ENCODE measurements at regions not wholly inside any gene's neighbourhood (a gene's known extent, or its start where the extent isn't known, plus 50 kb on each side); places are given as distances from the start of the nearest gene placed in this dataset.

GRCh38 chr2:193561054-193561453 is 1366.3 kb upstream of the TMEFF2 start:
- Histone ChIP-seq H3K9me3 (no peaks in the 10 kb centered on the region), H3K27me3 (replicated peaks; ENCODE audit: insufficient read depth) (no peaks in the 10 kb centered on the region), H3K36me3 (no peaks in the 10 kb centered on the region), H3K4me1 (ENCODE audit: control insufficient read depth in 1 of 2, low read depth in 2 of 2) (no peaks in the 10 kb centered on the region), H3K27ac (no peak overlapping the region), H3K4me3 (no peak overlapping the region)
- ATAC-seq (ENCODE audit: insufficient number of reproducible peaks, low FRiP score, low read depth) (no peak), DNase-seq (ENCODE audit: low spot score) (no peak)
- TF ChIP-seq CTCF (IDR thresholded peaks at IDR 0.05) = no peak

GRCh38 chr2:193556766-193557470 is 1362.2 kb upstream of the TMEFF2 start:
- H3K4me3 ChIP-seq = no peak overlapping the region
- no peak overlapping the region for H3K27ac ChIP-seq
- no peaks in the 10 kb centered on the region for H3K9me3 ChIP-seq
- no peak for ATAC-seq (ENCODE audit: insufficient number of reproducible peaks, low FRiP score, low read depth)
- no peaks in the 10 kb centered on the region for H3K36me3 ChIP-seq
- no peak for DNase-seq (ENCODE audit: low spot score)
- no peak for TF ChIP-seq CTCF (IDR thresholded peaks at IDR 0.05)
- no peaks in the 10 kb centered on the region for H3K4me1 ChIP-seq (ENCODE audit: control insufficient read depth in 1 of 2, low read depth in 2 of 2)
- H3K27me3 ChIP-seq (replicated peaks; ENCODE audit: insufficient read depth) = no peaks in the 10 kb centered on the region

GRCh38 chr2:193549661-193550060 is 1354.9 kb upstream of the TMEFF2 start:
- Histone ChIP-seq H3K36me3 (no peaks in the 10 kb centered on the region), H3K4me3 (no peak overlapping the region), H3K27ac (no peak overlapping the region), H3K27me3 (replicated peaks; ENCODE audit: insufficient read depth) (no peaks in the 10 kb centered on the region), H3K4me1 (ENCODE audit: control insufficient read depth in 1 of 2, low read depth in 2 of 2) (no peaks in the 10 kb centered on the region), H3K9me3 (no peaks in the 10 kb centered on the region)
- DNase-seq (ENCODE audit: low spot score) (no peak), ATAC-seq (ENCODE audit: insufficient number of reproducible peaks, low FRiP score, low read depth) (no peak)
- TF ChIP-seq CTCF (IDR thresholded peaks at IDR 0.05) = no peak

GRCh38 chr2:193542762-193543161 is 1348.0 kb upstream of the TMEFF2 start:
- Histone ChIP-seq H3K27ac (no peak overlapping the region), H3K9me3 (no peaks in the 10 kb centered on the region), H3K4me3 (no peak overlapping the region), H3K4me1 (ENCODE audit: control insufficient read depth in 1 of 2, low read depth in 2 of 2) (no peaks in the 10 kb centered on the region), H3K36me3 (no peaks in the 10 kb centered on the region), H3K27me3 (replicated peaks; ENCODE audit: insufficient read depth) (no peaks in the 10 kb centered on the region)
- ATAC-seq (ENCODE audit: insufficient number of reproducible peaks, low FRiP score, low read depth) (no peak), DNase-seq (ENCODE audit: low spot score) (no peak)
- no peak for TF ChIP-seq CTCF (IDR thresholded peaks at IDR 0.05)

GRCh38 chr2:193539188-193539587 is 1344.5 kb upstream of the TMEFF2 start:
- Histone ChIP-seq H3K4me1 (ENCODE audit: control insufficient read depth in 1 of 2, low read depth in 2 of 2) (no peaks in the 10 kb centered on the region), H3K4me3 (no peak overlapping the region), H3K27me3 (replicated peaks; ENCODE audit: insufficient read depth) (no peaks in the 10 kb centered on the region), H3K36me3 (no peaks in the 10 kb centered on the region), H3K27ac (no peak overlapping the region), H3K9me3 (no peaks in the 10 kb centered on the region)
- ATAC-seq (ENCODE audit: insufficient number of reproducible peaks, low FRiP score, low read depth) (no peak), DNase-seq (ENCODE audit: low spot score) (no peak)
- no peak for TF ChIP-seq CTCF (IDR thresholded peaks at IDR 0.05)

Data from thoracic aorta (tissue), 2 donors.